ENCODE measurements at regions not wholly inside any gene's neighbourhood (a gene's known extent, or its start where the extent isn't known, plus 50 kb on each side); places are given as distances from the start of the nearest gene placed in this dataset.
A peak's percentile ranks its signal among the peaks of the same experiment; 100 is the strongest.

- no peak overlapping the region for H3K4me3 ChIP-seq (ENCODE audit: low read depth, low read length)
- DNase-seq (ENCODE audit: low read depth): no peak
- TF ChIP-seq CTCF (conservative IDR thresholded peaks at IDR 0.05; ENCODE audit: low read depth, low read length): no peak
These were observed 90.6 kb upstream of the GRM7 start for GRCh38 chr3:6770397-6770690.

GRCh38 chr3:6771171-6771570, 89.7 kb upstream of the GRM7 start:
- no peak for DNase-seq (ENCODE audit: low read depth)
- no peak for TF ChIP-seq CTCF (conservative IDR thresholded peaks at IDR 0.05; ENCODE audit: low read depth, low read length)
- no peak overlapping the region for H3K4me3 ChIP-seq (ENCODE audit: low read depth, low read length)

- H3K4me3 ChIP-seq (ENCODE audit: low read depth, low read length): no peak overlapping the region
- DNase-seq (ENCODE audit: low read depth): no peak
- no peak for TF ChIP-seq CTCF (conservative IDR thresholded peaks at IDR 0.05; ENCODE audit: low read depth, low read length)
These were observed 81.8 kb upstream of the GRM7 start for GRCh38 chr3:6779140-6779539.

DNA sequence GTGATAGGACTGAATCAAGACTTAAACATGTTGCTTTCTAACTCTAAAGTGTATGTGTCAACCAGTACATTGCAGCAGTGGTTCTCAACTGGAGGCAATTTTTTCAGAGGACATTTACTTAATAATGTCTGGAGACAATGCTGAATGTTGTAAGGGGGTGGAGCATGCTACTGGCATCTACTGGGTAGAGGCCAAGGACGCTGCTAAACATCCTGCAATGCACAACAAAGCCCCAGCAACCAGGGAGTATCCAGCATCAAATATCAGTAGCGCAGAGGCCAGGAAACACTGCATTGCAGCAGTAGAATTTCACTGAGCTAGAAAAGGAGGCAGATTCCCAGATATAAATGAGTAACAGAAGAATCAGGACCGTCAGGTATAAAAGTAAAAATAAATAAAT, 79.8 kb upstream of the GRM7 start:
- no peak for DNase-seq (ENCODE audit: low read depth)
- no peak overlapping the region for H3K4me3 ChIP-seq (ENCODE audit: low read depth, low read length)
- TF ChIP-seq CTCF (conservative IDR thresholded peaks at IDR 0.05; ENCODE audit: low read depth, low read length): no peak

- no peak overlapping the region for H3K4me3 ChIP-seq (ENCODE audit: low read depth, low read length)
- no peak for DNase-seq (ENCODE audit: low read depth)
- no peak for TF ChIP-seq CTCF (conservative IDR thresholded peaks at IDR 0.05; ENCODE audit: low read depth, low read length)
These were observed 75.2 kb upstream of the GRM7 start for GRCh38 chr3:6785726-6786125.

DNA sequence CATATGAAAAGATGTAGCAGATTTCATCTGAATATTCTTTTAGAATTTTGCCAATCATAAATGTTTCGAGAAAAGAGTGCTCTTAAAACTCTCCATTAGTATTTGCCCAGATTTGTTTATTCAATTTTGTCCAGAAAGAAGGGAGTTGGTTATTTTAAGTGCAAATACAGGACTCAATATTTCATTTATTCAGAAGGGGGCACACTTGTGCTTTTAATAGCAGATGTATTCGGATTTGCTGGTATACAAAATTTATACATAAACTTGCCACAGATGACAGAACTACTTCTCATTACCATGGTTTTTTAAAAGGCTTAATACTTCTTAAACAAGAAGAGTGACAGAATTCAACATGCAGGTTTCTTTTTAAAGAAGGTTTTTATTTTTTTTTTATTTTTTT, 69.8 kb upstream of the GRM7 start:
- H3K4me3 ChIP-seq (ENCODE audit: low read depth, low read length): no peak overlapping the region
- DNase-seq (ENCODE audit: low read depth): peak; percentile 1
- no peak for TF ChIP-seq CTCF (conservative IDR thresholded peaks at IDR 0.05; ENCODE audit: low read depth, low read length)

DNA sequence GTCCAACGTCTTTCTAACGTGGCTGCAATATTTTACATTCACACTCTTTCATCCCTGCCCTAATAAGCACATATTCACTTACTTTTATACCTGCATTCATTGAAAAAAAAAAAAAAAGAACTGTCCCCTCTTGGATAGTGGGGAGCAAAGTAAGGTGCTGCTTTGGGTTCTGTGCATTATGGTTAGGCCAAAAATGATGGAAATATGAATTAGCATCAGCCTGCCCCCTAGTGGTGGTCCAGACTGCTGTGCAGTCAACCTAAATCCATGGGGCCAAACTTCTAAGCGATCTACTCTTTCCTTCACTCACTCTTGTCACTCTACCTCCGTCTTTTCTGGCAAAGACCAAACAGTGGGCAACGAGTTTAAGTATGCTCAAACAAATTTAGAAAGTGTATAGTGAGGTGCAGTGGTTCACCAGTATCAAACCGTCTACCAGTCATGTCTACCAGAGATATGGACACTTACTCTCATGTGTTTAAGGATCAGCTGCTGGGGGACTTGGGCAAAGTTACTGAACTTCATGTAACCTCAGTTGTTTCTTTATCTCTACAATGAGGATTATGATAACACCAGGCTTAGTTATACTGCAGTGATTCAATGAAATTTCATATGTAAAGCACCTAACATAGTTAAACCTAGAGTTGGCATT, 61.5 kb upstream of the GRM7 start:
- peak; percentile 9 for DNase-seq (ENCODE audit: low read depth)
- peak; percentile 53 for TF ChIP-seq CTCF (conservative IDR thresholded peaks at IDR 0.05; ENCODE audit: low read depth, low read length)
- no peak overlapping the region for H3K4me3 ChIP-seq (ENCODE audit: low read depth, low read length)
